HFFc6 (cell line): ENCODE measurements at regions not wholly inside any gene's neighbourhood (a gene's known extent, or its start where the extent isn't known, plus 50 kb on each side); places are given as distances from the start of the nearest gene placed in this dataset.

Experiments
- DNase-seq: peaks from one replicate; pipeline ENCODE4 v3.0.0-alpha.2; 2018
- H3K27ac Mint-ChIP-seq: 2 replicates; pipeline ENCODE4 v1.8.0; 2020; ENCODE audit warnings: mild to moderate bottlenecking, mixed read lengths
- H3K27me3 Mint-ChIP-seq: 2 replicates; pipeline ENCODE4 v1.8.0; 2021; ENCODE audit warnings: mild to moderate bottlenecking, moderate library complexity, mixed read lengths; ENCODE audit not compliant: insufficient read depth
- H3K36me3 Mint-ChIP-seq: 2 replicates; pipeline ENCODE4 v1.8.0; 2021; ENCODE audit warnings: low read depth, mixed read lengths
- H3K4me1 Mint-ChIP-seq: 2 replicates; pipeline ENCODE4 v1.8.0; 2020; ENCODE audit warnings: low read depth, mixed read lengths
- H3K4me3 Mint-ChIP-seq: 2 replicates; pipeline ENCODE4 v1.8.0; 2020; ENCODE audit warnings: mild to moderate bottlenecking, moderate library complexity, mixed read lengths
- H3K9me3 Mint-ChIP-seq: 2 replicates; pipeline ENCODE4 v1.8.0; 2020; ENCODE audit warnings: mild to moderate bottlenecking, mixed read lengths
- CTCF ChIP-seq: fragments of 200-600 bp; sonication (generic); IDR thresholded peaks from 2 replicates; pipeline ENCODE4 v1.5.0; 2021; ENCODE audit warnings: antibody characterized with exemption, mild to moderate bottlenecking

- DNase-seq: no peak
- Mint-ChIP-seq H3K4me1 (no peaks in the 10 kb centered on the region), H3K9me3 (peaks cover 6% of the 10 kb centered on the region), H3K36me3 (no peaks in the 10 kb centered on the region), H3K27me3 (no peaks in the 10 kb centered on the region), H3K27ac (no peak overlapping the region), H3K4me3 (no peak overlapping the region)
- TF ChIP-seq CTCF: no peak
These were observed 1332.8 kb downstream of the OLFM4 start for GRCh38 chr13:54361460-54361859.

GRCh38 chr13:54366728-54367127, 1338.1 kb downstream of the OLFM4 start:
- peaks cover 1% of the 10 kb centered on the region; the same call in 1 of the 2 replicates for H3K27me3 Mint-ChIP-seq
- no peak for TF ChIP-seq CTCF
- H3K36me3 Mint-ChIP-seq: no peaks in the 10 kb centered on the region
- H3K27ac Mint-ChIP-seq: no peak overlapping the region
- peaks cover 40% of the 10 kb centered on the region for H3K9me3 Mint-ChIP-seq
- DNase-seq: no peak
- no peak overlapping the region for H3K4me3 Mint-ChIP-seq
- no peaks in the 10 kb centered on the region for H3K4me1 Mint-ChIP-seq

DNA sequence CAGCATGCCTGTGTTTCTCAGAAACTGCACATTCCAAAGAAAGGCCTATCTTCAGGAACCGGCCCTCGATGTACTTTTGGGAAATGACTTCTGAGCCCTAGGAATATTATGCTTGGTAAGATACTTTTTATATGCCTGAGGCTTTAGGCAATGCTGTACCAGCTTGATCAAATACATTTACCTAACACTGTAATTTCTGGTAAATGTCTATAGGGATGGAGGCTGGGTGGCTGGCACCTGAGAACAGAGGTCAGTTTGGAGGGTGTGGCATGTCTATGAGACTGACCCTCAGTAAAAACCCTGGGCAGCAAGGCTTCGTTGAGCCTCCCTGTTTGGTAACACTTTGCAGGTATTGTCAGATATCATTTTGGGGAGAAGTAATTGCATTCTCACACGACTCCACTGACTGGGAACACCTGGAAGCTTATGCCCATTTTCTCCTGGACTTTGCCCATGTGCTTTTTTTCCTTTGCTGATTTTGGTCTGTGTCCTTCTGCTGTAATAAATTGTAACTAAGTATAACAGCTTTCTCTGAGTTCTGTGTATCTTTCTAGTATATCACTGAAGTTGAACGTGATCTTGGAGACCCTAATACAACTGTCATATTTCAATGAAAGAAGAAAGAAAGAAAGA, 1339.1 kb downstream of the OLFM4 start:
- TF ChIP-seq CTCF: no peak

GRCh38 chr13:54368387-54368786, 1339.8 kb downstream of the OLFM4 start:
- no peak for TF ChIP-seq CTCF
- Mint-ChIP-seq H3K36me3 (no peaks in the 10 kb centered on the region), H3K27me3 (peaks cover 1% of the 10 kb centered on the region; the same call in 1 of the 2 replicates), H3K9me3 (peaks cover 44% of the 10 kb centered on the region), H3K27ac (no peak overlapping the region), H3K4me3 (no peak overlapping the region), H3K4me1 (no peaks in the 10 kb centered on the region)
- DNase-seq: no peak

More for the DNA sequence above, 1339.1 kb downstream of the OLFM4 start:
- no peaks in the 10 kb centered on the region for H3K4me1 Mint-ChIP-seq
- H3K36me3 Mint-ChIP-seq: no peaks in the 10 kb centered on the region
- H3K9me3 Mint-ChIP-seq: peaks cover 45% of the 10 kb centered on the region
- peaks cover 1% of the 10 kb centered on the region; the same call in 1 of the 2 replicates for H3K27me3 Mint-ChIP-seq
- no peak overlapping the region for H3K4me3 Mint-ChIP-seq
- no peak overlapping the region for H3K27ac Mint-ChIP-seq
- no peak for DNase-seq

DNA sequence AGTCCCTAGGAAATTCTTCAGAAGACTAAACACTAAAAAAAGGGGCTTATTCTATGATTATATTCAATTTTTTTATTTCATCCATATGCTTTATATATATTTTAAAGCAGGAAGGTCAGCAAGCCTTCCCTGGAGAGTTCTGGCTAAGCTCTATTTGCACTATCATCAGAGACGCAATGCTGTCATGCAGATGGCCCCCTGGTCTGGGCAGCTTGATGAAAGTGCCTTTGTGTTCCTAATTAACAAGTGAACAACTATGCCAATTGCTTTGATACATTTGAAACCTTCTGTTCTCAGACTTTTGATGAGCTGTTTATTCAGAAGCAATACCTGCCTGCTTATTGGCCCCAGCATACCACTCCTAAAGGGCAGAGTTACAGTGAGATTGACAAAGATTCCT, 1344.6 kb downstream of the OLFM4 start:
- Mint-ChIP-seq H3K27me3 (peaks cover 1% of the 10 kb centered on the region; the same call in 1 of the 2 replicates), H3K27ac (no peak overlapping the region), H3K4me1 (no peaks in the 10 kb centered on the region), H3K36me3 (no peaks in the 10 kb centered on the region; the same call in 1 of the 2 replicates), H3K4me3 (no peak overlapping the region), H3K9me3 (peaks cover 68% of the 10 kb centered on the region)
- no peak for DNase-seq
- no peak for TF ChIP-seq CTCF
